DMS79 treated with DMSO at 0.1 percent for 48 hours (cell line): ENCODE measurements at regions not wholly inside any gene's neighbourhood (a gene's known extent, or its start where the extent isn't known, plus 50 kb on each side); places are given as distances from the start of the nearest gene placed in this dataset.
A peak's percentile ranks its signal among the peaks of the same experiment; 100 is the strongest.

Experiments used
- DNase-seq: peaks from one replicate; lab custom pipeline; 2025; lab: John Stamatoyannopoulos, UW

- DNase-seq: no peak
Measured at GRCh38 chr20:34163307-34163706, 51.3 kb upstream of the EIF2S2 start.

- no peak for DNase-seq
Measured at GRCh38 chr20:34164381-34164984, 52.4 kb upstream of the EIF2S2 start.

- no peak for DNase-seq
Measured at GRCh38 chr20:34165018-34165619, 53.1 kb upstream of the EIF2S2 start.

GRCh38 chr20:34171640-34172039, 59.6 kb upstream of the EIF2S2 start:
- no peak for DNase-seq

GRCh38 chr20:34172926-34173325, 60.9 kb upstream of the EIF2S2 start:
- no peak for DNase-seq

- no peak for DNase-seq
Measured at GRCh38 chr20:34175079-34175478, 63.0 kb upstream of the EIF2S2 start.

- DNase-seq: no peak
Measured at GRCh38 chr20:34175879-34176278, 63.8 kb upstream of the EIF2S2 start.

- no peak for DNase-seq
Measured at GRCh38 chr20:34177052-34177451, 64.2 kb upstream of the ASIP start.

- DNase-seq: no peak
Measured at GRCh38 chr20:34179637-34180360, 61.4 kb upstream of the ASIP start.

GRCh38 chr20:34180460-34181120, 60.6 kb upstream of the ASIP start:
- no peak for DNase-seq

GRCh38 chr20:34181484-34181883, 59.7 kb upstream of the ASIP start:
- DNase-seq: no peak

GRCh38 chr20:34185766-34186620, 55.2 kb upstream of the ASIP start:
- DNase-seq: no peak

- DNase-seq: no peak
Measured at GRCh38 chr20:34189572-34190163, 51.6 kb upstream of the ASIP start.

- DNase-seq: no peak
Measured at GRCh38 chr20:34190262-34190661, 51.0 kb upstream of the ASIP start.

- peak; percentile 45 for DNase-seq
Measured at GRCh38 chr20:34190679-34191090, 50.5 kb upstream of the ASIP start.
